Coronary artery (tissue), 2 donors: ENCODE measurements at regions not wholly inside any gene's neighbourhood (a gene's known extent, or its start where the extent isn't known, plus 50 kb on each side); places are given as distances from the start of the nearest gene placed in this dataset.
"Not testable (repeated sequence)": the region's sequence is repeated elsewhere in the genome, so short reads cannot be mapped to it uniquely, and the experiment has no call there.

Experiments used
- DNase-seq: peaks from one replicate; pipeline ENCODE4 v3.0.0-alpha.2; 2017; ENCODE audit warnings: low spot score
- H3K27ac ChIP-seq, 2 donors: fragments of 200-600 bp; sonication (generic); one replicate each; pipeline ENCODE4 v1.5.1; 2016 to 2019
- H3K4me3 ChIP-seq: fragments of 200-600 bp; sonication (generic); 2 replicates; pipeline ENCODE4 v1.5.1; 2016; ENCODE audit warnings: mild to moderate bottlenecking, moderate library complexity
- TF ChIP-seq, protein P1 (sequence below): fragments of 200-600 bp; sonication (generic); IDR thresholded peaks from one replicate; pipeline ENCODE4 v1.5.1; 2019; ENCODE audit warnings: antibody characterized with exemption

DNA sequence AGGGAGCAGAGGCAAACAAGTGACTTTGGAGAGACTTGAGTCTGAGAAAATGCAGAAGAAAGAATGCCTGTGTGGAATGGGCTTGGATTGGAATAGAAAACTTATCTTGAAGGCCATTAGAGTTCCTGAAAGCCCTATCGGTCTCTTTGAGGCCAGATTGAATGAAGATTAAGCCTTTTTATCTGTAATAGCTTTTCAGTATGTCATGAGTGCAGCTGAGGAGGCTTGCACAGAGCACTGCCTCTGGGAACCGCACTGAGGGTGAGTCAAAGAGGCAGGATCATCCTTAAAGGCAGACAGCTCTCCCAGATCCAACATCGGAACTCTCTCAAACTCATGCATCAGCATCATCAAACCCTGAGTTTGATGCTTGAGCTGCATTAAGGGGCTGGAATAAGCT, 515.2 kb downstream of the NTRK3 start:
- H3K27ac ChIP-seq, result no peak overlapping the region
- TF ChIP-seq, protein P1, sequence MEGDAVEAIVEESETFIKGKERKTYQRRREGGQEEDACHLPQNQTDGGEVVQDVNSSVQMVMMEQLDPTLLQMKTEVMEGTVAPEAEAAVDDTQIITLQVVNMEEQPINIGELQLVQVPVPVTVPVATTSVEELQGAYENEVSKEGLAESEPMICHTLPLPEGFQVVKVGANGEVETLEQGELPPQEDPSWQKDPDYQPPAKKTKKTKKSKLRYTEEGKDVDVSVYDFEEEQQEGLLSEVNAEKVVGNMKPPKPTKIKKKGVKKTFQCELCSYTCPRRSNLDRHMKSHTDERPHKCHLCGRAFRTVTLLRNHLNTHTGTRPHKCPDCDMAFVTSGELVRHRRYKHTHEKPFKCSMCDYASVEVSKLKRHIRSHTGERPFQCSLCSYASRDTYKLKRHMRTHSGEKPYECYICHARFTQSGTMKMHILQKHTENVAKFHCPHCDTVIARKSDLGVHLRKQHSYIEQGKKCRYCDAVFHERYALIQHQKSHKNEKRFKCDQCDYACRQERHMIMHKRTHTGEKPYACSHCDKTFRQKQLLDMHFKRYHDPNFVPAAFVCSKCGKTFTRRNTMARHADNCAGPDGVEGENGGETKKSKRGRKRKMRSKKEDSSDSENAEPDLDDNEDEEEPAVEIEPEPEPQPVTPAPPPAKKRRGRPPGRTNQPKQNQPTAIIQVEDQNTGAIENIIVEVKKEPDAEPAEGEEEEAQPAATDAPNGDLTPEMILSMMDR, result no peak
- H3K4me3 ChIP-seq, result no peak overlapping the region
- DNase-seq, result no peak

DNA sequence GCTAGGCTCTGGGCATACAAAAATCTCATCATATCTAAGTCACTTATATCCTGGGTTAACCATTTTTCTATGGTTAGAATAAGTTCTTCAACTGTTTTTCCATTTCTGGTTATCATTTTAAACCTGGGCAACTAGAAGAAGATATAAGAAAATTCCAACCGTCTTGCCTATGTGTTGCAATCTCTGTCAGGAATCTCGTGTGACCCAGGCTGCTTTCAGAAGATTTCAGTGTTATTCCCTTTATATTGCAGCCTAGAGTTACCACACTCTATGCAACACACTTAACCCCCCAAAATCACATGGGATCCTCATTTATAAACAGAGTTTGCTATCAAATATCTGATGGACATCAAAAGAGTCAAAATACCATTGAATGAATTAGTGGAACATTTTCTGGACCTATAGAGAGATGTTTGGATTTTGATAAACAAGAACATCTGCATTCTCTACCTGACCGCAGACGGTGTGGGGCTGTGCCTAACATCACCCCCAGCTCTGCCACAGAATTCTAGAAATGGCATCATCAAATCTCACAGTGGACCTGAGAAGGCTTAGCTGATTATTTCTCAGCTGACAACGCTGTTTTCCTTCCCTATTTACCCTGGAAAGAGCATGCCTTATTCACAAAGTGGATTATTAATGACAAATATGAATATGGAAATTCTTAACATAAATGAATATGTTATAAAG, 515.7 kb downstream of the NTRK3 start:
- H3K4me3 ChIP-seq, result no peak overlapping the region
- no peak for DNase-seq
- no peak overlapping the region for H3K27ac ChIP-seq
- TF ChIP-seq, protein P1, result no peak

DNA sequence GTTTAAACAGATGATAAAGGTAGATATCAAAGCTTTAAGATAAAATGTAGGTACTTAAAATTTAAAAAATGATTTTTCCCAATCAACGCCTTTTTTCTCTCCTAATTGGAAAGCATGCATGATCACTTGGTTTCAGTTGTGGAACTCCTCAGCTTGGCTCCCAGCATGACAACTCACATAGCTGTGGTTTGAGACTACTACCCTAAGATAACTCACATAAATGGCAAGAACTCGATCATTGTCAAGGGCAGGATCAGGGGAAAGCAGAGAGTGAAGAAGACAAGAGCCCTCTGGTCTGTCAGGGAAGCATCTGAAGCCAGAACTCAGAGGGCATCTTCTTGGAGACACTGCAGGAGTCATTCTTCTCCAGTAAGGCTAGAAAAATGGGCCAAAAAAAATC, 516.7 kb downstream of the NTRK3 start:
- TF ChIP-seq, protein P1, result no peak
- DNase-seq, result no peak

DNA sequence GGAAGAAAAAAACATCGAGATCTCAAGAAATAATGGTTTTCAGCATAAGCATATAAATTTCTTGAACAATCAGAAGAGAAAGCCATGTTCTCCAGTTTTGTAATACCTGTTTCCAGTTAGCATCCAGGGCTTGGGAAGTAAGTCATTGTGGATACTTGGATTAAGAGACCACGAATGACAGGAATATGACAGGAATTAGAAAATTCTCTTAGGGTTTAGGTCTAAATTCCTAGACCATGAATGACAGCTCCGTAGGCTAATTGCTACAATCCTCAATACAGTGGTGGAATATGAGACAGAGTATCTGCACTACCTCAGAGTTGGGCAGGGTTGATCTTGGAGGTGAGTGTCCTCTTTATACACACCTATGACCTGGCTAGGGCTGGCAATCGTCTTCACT, 517.5 kb downstream of the NTRK3 start:
- no peak overlapping the region for H3K27ac ChIP-seq
- TF ChIP-seq, protein P1, result no peak
- DNase-seq, result no peak

More for the DNA sequence above, 516.7 kb downstream of the NTRK3 start:
- no peak overlapping the region for H3K4me3 ChIP-seq
- H3K27ac ChIP-seq, result no peak overlapping the region

DNA sequence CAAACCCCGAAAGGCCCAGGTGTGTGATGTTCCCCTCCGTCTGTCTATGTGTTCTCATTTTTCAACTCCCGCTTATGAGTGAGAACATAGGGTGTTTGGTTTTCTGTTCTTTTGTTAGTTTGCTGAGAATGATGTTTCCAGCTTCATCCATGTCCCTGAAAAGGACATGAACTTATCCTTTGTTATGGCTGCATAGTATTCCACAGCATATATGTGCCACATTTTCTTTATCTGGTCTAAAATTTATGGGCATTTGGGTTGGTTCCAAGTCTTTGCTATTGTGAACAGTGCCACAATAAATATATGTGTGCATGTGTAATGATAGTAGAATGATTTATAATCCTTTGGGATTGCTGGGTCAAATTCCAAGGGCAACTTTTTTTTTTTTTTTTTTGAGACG, 519.1 kb downstream of the NTRK3 start:
- not testable (repeated sequence) for H3K4me3 ChIP-seq, H3K27ac ChIP-seq, DNase-seq

More for the DNA sequence above, 517.5 kb downstream of the NTRK3 start:
- no peak overlapping the region for H3K4me3 ChIP-seq

DNA sequence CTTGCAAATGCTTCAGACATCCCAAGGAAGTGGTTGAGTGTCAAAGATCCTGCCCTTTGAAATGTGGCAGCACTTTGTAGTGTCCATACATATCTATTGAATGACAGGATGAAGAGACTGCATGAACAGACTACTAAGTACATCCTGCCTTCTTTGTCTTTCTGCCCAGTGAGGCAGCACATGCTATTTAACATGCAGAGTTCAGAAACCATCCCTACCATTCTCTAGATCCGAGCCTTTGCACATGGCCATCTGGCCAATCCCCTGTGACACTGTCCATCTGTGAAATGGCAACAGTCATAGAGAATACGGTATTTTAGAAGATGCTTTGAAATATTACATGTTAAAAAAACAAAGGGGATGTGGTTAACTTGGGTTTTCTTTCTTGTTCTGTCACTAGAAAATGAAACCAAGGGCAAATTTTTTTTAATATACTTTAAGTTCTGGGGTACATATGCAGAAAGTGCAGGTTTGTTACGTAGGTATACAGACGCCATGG, 519.6 kb downstream of the NTRK3 start:
- H3K27ac ChIP-seq, result no peak overlapping the region
- DNase-seq, result no peak
- no peak overlapping the region for H3K4me3 ChIP-seq
- TF ChIP-seq, protein P1, result no peak

DNA sequence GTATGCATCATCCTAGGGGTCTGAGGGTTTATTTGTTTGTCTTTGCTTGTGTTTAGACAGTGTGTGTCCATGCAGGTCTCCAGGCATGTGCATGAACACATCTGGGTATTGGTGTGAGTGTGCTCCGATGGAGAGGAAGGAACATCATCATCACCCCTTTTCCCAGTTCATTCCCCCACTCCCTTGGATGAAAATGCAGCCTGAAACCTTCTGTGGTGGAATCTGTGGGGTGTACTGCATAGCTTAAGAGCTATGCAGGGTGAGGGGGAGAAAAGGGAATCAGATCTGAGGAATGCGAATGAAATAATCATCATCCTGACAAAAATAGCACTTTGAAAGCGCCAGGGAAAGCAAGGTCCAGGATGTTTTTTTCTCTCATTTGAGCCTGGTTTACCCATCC, 520.1 kb downstream of the NTRK3 start:
- no peak overlapping the region for H3K27ac ChIP-seq
- TF ChIP-seq, protein P1, result no peak
- H3K4me3 ChIP-seq, result no peak overlapping the region
- DNase-seq, result no peak
